ENCODE measurements at regions not wholly inside any gene's neighbourhood (a gene's known extent, or its start where the extent isn't known, plus 50 kb on each side); places are given as distances from the start of the nearest gene placed in this dataset.

DNA sequence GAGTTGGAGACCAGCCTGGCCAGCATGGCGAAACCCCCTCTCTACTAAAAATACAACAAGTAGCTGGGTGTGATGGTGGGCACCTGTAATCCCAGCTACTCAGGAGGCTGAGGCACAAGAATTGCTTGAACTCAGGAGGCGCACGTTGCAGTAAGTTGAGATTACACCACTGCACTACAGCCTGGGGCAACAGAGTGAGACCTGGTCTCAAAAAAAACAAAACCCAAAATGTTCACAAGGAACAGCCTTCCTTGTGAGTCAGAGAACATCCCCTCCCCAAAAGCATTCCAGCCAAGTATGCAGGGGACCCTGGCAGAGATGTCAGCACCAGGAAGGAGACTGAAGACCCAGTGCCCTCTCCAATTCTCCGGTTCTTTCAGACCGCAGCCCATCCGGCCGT lies 314.9 kb upstream of the TSHZ3 start:
- DNase-seq (ENCODE audit: low read depth), result no peak

DNA sequence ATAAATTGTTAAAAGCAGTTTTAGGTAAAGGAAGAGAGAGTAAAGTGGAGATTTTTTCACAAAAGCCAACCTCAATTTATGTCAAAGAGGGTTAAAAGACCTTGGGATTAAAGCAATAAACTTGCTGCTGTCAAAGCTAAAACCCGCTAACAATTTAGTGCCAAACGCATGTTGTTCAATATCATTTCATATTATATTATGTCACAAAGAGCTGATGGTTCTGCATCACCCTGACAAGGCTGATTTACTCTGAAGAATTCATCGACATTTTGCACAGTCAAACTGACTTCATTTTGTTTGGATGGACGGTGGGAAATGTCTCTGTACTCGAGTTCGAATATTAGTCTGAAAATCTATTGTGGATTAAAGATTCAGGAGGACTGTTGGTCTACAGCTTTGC lies 315.8 kb upstream of the TSHZ3 start:
- no peak for DNase-seq (ENCODE audit: low read depth)

GRCh38 chr19:31666126-31666525 lies 316.9 kb upstream of the TSHZ3 start:
- no peak for DNase-seq (ENCODE audit: low read depth)

GRCh38 chr19:31667106-31667505 lies 317.9 kb upstream of the TSHZ3 start:
- no peak for DNase-seq (ENCODE audit: low read depth)

GRCh38 chr19:31668921-31669320 lies 319.7 kb upstream of the TSHZ3 start:
- no peak for DNase-seq (ENCODE audit: low read depth)

DNA sequence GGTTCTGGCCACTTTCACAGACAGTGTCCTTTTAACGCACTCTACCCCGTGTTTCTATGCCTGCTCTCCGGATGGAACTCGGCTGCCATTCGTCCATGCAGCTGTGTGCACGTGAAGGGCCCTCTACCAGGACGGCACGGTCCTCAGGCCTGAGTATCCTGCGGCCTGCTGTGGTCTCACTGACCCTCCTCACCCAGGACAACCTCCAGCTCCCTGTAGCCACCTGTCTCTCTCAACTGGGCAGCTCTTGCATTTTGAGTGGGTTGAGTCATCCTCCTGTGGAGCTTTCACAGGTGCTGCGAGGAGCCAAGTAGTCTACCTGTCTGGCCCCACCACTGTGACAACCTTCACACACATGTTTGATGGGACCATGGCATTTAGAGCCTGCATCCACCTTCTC lies 321.7 kb upstream of the TSHZ3 start:
- no peak for DNase-seq (ENCODE audit: low read depth)

GRCh38 chr19:31671411-31672035 lies 322.3 kb upstream of the TSHZ3 start:
- no peak for DNase-seq (ENCODE audit: low read depth)

- no peak for DNase-seq (ENCODE audit: low read depth)
These were observed 325.4 kb upstream of the TSHZ3 start for GRCh38 chr19:31674503-31675192.

- peak; percentile 3 for DNase-seq (ENCODE audit: low read depth)
These were observed 326.1 kb upstream of the TSHZ3 start for GRCh38 chr19:31675193-31675913.

GRCh38 chr19:31676271-31677004 lies 327.2 kb upstream of the TSHZ3 start:
- DNase-seq (ENCODE audit: low read depth), result no peak

GRCh38 chr19:31678421-31678820 lies 329.2 kb upstream of the TSHZ3 start:
- no peak for DNase-seq (ENCODE audit: low read depth)

- DNase-seq (ENCODE audit: low read depth), result no peak
These were observed 331.9 kb upstream of the TSHZ3 start for GRCh38 chr19:31681121-31681520.

DNA sequence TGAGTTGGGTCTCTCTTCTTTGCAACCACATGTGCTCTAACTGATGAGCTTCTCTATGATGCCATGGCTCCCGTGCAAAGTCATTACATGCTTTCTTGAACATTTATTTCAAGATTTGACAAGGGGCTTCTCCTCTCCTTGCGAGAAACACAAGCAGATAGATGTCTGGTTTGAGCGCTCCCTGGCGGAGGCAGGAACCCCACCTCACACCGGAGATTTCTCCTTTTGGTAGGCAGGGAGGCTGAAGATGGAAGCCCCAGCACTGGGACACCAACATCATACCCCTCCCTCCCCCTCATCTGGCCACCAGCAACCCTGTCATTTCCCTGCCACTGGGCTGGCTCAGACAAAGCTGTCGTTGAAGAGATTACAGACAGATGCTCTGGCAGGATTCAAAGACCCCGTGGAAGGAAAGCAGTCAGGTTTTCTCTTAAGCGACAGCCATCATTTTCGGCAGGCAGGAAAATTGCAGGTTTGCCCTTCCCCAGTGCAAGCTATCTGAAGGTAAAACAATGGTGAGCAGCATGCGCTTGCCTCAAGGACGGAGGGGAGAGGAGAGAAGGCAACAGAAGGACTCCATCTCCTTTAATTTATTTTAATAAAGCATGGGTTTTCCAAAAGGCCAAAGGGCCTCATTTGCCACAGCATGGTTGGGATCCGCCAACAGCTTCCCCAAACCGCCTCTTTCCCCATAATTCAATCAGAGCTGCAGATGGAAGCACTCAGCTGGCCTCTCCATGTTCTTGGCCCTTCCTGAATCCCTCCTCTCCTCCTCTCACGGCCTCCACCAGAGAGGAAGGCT lies 344.1 kb upstream of the TSHZ3 start:
- DNase-seq (ENCODE audit: low read depth), result no peak

- DNase-seq (ENCODE audit: low read depth), result no peak
These were observed 344.7 kb upstream of the TSHZ3 start for GRCh38 chr19:31693933-31694269.

DNA sequence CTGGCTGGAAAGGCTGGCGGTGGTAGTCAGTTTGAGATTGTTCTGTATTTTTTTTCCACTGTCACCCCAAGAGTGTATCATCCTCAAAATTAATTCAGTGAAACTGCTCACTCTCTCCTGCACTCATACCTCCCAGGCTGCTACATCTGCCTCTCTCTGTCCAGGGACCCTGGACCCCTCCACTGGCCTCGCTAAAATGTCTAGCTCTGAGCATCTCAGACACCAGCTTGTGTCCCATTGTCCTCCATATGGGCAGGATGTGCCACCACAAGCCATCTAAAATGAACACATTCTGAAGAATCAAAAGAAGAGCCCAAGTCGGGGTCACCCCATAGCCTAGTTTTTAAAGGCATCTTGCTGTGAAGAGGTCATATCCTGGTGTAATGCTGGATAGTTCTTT lies 345.5 kb upstream of the TSHZ3 start:
- no peak for DNase-seq (ENCODE audit: low read depth)

GRCh38 chr19:31699421-31699820 lies 350.2 kb upstream of the TSHZ3 start:
- DNase-seq (ENCODE audit: low read depth), result no peak

- no peak for DNase-seq (ENCODE audit: low read depth)
These were observed 351.9 kb upstream of the TSHZ3 start for GRCh38 chr19:31701146-31701545.

DNA sequence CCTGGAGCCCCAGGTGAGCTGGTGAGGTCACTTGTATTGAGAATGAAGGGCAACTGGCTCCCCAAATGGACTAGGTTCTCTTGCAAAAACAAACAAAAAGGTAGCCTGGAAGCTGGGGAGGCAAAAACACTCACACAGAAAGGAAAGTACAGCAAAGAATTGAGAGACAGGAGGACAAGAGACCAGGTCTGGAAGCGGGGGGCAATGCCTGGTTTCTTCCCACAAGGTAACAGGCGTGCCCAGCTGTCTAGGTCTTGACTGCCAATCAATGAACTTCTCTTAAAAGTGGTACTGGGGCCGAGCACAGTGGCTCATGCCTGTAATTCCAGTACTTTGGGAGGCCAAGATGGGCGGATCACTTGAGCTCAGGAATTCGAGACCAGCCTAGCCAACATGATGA lies 356.4 kb upstream of the TSHZ3 start:
- DNase-seq (ENCODE audit: low read depth), result no peak

GRCh38 chr19:31706131-31706530 lies 356.9 kb upstream of the TSHZ3 start:
- no peak for DNase-seq (ENCODE audit: low read depth)

- DNase-seq (ENCODE audit: low read depth), result no peak
These were observed 357.7 kb upstream of the TSHZ3 start for GRCh38 chr19:31706691-31707620.

- no peak for DNase-seq (ENCODE audit: low read depth)
These were observed 359.3 kb upstream of the TSHZ3 start for GRCh38 chr19:31708520-31708919.

All from renal cortical epithelial cell (primary cell).